Stimulated activated CD4-positive, alpha-beta T cell treated with anti-CD3 and anti-CD28 coated beads, Interleukin-2, amount 100 ng/mL, for 48 hours (primary cell): ENCODE measurements at regions not wholly inside any gene's neighbourhood (a gene's known extent, or its start where the extent isn't known, plus 50 kb on each side); places are given as distances from the start of the nearest gene placed in this dataset.
"Not testable (repeated sequence)": the region's sequence is repeated elsewhere in the genome, so short reads cannot be mapped to it uniquely, and the experiment has no call there.

Experiments used
- DNase-seq, 2 donors: peaks; one replicate each; pipeline ENCODE4 v3.0.0-alpha.2; 2020

DNA sequence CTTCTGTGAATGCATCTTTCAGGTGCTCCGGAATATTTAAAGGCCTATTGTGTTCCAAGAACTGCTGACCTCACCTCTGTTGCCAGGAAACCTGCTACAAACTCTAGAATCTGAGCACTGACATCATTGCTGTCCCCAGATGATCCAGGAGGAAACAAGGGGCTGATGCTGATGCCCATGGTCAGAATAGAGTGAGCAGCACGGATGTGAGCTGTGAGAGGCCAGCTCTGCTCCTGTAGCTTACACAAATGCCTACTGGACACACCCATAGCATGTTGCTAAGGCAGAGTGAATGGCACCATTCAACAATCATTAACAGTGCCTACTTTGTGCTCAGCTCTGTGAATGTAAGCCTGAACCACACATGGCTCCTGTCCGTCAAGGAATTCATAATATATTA is 276.7 kb upstream of the API5 start:
- no peak for DNase-seq

DNA sequence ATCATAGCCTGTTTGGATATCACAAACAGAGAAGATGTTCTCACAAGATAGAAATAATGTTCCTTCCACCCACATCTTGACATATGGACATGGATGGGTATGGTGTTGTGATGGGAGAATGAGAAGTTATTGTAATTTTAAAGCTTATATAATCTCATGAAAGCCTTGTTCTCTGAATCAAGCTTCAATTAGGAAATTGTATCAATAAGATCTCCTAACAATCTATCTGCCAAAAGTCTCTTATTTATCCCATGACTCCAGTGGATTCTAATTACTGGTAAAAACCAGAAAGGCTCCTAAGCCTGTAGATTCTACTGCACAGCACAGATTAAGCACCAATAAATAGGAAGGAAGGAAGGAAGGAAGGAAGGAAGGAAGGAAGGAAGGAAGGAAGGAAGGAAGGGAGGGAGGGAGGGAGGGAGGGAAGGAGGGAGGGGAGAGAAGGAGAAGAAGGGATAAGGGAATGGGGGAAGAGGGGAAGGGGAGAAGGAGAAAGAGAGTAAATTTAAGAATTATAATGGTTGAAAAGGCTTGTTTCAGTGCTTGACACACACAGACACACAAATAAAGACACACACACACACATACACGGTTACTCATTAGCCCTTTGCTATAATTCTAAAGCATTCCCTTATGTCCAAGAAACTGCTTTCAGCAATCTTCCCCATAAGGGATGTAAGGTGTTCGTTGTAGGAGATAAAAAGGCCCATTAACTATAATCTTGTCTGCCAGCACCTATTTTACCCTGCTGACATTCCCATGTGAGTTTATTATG is 258.0 kb upstream of the API5 start:
- DNase-seq, result no peak

DNA sequence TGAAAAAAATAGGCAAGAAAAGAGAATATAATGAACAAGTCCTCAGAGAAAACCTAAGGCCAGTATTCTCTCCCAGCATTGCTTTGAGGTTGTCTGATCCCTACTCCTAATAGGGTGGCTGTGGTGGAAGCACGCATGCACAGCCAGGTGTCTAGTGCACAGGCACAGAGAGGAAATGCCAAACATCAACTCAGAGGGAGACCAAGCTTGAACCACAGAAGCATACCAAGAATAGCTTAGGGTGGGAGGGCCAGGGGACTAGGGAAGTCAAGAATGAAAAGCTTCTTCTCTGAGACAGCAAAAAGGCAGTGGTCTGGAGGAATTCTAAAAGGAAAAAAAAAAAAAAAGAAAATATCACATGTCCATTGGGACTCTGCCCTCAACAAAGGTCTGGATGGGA is 244.1 kb upstream of the API5 start:
- DNase-seq, result no peak

DNA sequence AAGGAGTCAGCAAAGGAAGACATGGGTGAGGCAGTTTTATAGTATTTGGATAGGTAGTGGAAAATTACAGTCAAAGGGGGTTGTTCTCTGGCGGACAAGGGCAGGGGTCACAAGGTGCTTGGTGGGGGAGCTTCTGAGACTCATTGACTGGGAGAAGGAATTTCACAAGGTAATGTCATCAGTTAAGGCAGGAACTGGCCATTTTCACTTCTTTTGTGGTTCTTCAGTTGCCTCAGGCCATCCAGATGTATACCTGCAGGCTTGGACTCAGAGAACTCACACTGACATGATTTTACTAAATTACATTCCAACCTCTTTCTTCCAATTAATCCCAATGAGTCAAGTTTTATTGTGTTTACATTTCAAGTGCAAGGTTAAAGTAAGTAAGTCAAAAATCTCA is 240.5 kb upstream of the API5 start:
- no peak for DNase-seq

DNA sequence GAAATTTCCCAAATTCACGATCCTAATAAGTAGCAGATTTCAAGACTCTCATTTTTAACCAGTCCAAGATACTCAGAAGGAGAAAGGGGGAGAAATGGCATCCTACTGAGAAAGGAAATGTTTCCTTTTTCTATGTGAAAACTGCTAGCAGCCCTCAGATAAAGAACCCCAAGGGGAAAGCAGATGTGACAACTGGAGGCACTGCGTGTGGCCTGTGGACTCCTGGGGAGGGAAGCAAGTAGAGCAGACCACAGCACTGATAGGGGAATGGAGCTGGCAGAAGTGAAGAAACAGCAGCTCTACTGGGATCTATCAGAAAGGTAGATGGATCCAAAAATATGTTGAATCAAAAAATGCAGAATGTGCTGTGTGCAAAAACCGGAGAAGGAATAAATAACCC is 239.7 kb upstream of the API5 start:
- DNase-seq, result no peak

DNA sequence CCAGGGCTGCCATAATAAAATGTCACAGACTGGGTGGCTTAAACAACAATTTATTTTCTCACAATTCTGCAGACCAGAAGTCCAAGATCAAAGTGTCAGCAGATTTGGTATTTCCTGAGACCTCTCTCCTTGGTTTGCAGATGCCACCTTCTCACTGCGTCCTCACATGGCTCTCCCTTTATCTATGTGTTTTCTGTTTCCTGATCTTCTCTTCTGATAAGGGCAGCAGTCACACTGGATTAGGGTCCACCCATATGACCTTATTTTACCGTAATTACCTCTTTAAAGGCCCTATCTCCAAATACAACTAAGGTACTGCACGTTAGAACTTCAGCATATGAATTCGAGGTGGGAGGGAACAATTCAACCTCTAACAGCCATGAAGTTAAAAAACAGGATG is 238.9 kb upstream of the API5 start:
- DNase-seq, result no peak

DNA sequence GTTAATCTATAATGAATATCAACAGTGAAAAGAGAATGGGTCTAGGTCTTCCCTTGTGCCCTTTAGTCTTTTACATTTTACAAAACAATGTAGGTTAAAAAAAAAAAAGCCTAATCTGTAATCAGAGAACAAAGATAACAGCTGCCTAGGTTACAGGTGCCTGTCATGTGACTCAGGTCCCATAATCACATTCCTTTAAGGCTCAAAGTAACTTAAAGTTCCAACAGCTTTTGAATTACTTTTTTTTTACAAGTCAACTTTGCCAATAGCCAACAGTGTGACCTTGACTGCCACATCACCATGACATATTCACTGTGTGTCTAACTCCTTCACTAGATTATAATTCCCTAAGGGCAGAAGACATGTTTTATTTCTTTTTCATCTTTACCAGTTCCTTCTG is 237.0 kb upstream of the API5 start:
- no peak for DNase-seq

DNA sequence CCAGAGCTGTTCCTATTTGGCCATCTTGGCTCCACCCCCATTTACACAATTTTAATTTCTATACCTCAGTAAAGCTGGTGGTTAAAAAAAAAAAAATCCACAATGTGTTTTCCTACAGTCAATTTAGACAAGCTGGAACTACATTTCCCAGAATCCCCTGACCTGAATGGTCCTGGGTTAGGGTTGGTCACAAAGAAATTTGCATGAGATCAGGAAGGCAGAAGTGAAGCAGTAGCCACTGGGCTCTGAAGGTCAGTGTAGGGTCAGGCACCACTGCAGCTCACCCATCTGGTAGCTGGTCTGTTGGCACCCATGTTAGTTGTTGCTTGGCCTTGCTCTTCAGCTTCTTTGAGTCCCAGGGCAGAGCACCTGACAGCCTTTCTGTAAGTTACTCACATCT is 210.7 kb upstream of the API5 start:
- DNase-seq, result no peak

DNA sequence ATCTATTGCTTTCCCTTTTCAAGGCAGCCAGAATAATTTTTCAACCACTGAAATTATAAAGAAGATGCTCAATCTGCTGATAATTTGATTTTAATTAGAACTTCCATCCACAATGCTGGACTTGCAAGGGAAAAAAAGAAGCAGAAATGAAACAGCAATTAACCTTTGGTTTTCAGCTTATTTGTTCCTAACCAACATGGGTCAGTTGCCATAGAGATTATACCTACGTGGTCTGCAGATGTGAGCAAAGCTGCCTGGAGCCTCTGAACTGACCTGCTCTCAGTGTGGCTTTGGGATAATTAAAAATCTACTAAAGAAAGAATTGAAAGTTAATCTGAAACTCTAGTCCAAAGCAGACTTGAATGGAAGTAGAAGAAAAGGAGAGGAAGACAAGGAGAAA is 195.7 kb upstream of the API5 start:
- DNase-seq, result no peak

DNA sequence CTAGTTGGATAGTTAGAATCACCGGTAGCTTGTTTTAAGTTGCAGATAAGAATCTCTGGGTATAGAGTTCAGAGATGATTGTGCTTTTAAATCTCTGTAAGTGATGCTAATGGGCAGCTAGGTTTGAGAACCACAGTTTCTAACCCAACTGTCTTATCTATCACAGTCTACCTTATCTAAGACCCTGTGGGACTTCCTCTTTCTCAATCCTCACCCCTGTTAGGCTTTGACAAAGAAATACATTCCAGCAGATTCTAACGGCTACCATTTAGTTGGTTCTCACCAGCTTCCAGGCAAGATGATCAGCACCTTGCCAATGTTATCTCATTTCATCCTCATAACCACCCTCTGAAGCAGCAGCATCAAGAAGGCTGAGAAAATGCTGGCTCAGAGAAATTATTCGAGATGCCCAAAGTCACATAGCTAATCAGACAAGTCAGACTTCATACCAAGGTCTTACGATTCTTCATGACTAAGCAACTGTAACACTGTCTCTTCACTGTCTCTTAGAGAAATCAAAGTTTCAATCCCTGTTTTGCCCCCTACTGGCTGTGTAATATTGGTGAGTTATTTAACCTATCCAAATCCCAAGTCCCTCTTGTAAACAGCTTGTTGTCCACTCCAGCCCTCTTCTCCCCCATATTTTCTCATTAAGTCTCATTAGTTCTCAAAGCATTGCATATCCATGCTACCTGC is 192.4 kb upstream of the API5 start:
- no peak for DNase-seq

DNA sequence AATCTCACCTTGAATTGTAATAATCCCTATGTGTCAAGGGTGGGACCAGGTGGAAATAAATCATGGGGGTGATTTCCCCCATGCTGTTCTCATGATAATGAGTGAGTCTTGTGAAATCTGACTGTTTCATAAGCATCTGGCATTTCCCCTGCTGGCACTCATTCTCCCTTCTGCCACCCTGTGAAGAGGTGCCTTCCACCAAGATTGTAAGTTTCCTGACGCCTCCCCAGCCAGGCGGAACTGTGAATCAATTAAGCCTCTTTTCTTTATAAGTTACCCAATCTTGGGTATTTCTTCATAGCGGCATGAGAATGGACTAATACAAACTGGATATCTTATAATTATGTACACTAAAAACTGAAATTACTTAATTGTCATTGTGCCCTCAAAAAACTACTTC is 189.2 kb upstream of the API5 start:
- DNase-seq, result no peak

DNA sequence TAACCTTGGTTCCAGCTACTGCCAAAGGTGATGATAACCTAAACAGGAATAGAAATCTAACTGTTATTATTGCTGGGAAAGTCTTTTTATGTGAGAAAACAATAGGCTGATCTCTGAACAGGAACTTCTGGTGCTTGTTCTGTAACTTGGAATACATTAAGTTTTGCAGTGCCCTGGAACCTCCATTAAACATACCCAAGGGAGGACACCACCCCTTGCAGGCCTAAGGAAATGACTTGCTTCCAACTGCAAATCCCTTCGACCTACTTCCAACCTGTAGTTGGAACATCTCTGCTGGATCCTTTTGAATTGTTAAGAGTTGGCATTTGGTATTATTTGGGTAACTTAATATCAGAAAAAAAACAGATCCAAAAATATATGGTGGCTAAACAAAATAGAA is 188.4 kb upstream of the API5 start:
- no peak for DNase-seq

DNA sequence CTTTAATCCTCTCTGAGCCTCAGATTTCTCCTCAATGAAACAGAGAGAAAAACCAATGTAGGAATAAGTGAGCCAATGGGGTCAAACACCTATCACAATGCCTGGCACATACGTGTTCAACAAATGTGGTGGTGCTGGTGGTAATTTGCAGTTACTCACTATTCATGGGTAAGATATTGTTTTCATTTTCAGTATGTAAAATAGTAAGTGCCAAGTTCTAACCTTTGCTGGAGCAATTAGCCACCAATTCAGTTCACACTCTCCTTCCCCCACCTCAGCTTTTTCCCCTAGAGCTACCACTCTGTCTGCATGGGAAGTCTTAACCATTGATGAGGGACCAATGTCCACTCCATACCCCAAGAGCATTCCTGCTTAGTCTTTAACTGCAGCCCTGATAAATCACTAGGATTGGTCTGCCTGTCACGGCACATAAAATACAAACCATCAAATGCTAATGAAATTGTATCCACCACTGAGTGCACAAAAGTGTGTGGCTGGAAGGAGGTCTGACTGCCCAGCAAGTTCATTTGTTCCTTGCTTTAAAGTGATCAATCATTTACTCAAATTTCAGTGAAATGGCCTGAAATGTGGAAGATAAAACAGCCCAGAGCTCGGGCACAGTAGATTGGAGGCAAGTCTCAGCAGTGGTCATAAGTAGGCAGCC is 187.4 kb upstream of the API5 start:
- DNase-seq, result no peak

DNA sequence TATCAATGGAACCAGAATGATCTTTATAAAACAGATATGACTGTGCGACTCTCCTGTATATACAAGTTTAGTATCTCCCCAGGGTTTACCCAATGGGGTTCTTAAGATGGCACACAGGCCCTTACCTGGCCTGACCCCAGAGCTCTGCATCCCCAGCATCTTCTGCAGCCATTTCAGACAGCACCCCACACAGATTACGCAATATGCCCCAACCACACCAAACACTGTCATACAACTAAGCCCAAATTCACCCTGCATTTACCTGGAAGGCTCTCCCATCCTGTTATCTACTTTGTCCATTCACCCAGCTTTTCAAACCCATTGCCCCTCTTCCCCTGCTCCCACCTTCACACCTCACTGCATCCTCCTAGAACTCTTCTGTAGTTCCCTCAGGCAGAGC is 182.5 kb upstream of the API5 start:
- no peak for DNase-seq

DNA sequence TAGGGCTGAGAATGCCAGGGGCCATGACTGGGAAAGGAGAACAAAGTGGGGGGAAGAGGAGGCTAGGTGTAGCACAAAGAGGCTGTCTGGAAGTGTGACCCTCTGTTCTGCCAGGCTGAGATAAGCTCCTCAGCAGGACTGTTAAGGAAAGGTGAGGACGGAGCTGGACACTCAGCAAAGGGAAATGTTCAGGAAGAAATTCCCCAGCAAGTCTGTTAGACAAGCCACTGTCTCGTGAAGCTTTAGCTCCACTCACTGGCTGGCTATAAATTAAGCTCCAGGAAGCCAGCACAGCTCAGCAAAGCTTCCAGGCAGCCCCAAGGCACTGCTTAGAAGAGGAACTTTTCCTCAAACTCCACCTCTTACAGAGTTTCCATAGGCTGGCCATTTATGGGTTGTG is 181.2 kb upstream of the API5 start:
- no peak for DNase-seq

DNA sequence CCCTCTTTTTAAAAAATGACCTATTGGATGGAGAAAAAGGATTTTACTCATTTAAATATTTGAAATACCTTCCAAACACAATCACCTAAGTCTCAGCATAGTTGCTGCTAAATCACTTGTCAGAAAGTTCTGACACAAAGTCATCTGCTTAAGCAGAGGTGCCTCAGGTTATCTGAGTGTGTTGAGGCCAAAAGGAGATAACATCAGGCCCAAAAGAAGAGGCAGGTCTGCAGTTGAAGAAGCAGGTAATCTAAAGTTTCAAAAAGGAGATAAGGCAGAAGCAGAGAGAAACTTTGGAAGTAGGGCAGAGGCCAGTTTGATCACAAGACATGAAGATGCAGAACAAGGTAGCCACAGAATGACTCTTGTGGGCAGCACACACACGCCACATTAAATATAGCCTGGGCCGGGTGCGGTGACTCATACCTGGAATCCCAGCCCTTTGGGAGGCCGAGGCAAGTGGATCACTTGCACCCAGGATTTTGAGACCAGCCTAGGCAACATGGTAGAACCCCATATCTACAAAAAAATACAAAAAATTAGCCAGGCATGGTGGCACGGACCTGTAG is 175.7 kb upstream of the API5 start:
- DNase-seq, result no peak

DNA sequence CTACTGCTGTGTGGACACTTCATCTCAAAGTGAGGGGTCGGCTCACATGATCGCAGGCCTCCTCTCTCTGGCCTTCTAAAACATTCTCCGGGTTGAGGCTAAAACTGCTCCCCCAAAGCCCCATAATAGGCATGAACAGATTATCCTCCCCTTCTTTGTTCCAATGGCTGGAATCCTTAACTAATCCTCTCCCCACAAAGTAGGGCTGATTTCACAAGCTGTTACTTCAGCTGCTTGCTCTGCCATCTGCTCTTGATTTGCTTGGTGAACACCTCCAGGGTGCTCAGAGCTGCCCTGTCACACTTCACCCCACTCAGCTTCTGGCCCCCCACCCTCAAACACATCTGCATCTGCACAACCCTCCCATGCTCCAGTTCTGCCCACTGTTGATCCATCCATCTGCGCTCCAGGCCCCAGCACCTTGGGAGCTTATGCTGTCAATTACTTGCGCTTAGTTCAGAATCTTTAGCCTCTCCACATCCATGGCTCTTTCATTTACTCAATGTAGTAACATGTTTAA is 173.1 kb upstream of the API5 start:
- no peak for DNase-seq

DNA sequence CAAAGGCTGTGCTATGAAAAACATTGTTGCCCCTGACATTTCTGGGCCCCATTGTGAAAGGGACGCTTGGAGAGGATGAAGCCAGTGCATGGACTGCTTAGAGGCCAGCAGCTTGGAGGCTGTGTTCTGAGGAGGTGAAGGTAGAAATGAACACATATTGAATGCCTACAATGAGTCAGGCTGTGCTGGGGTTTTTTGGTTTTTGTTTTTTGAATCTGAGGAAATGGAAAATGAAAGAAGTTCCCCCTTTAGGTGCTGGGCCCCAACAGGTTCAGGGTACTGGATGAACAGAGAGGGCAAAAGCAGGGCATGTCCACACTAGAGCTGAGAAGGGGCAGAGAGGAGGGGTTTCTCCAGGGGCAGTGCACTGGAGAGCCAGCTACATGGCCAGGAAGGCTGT is 166.1 kb upstream of the API5 start:
- no peak for DNase-seq

DNA sequence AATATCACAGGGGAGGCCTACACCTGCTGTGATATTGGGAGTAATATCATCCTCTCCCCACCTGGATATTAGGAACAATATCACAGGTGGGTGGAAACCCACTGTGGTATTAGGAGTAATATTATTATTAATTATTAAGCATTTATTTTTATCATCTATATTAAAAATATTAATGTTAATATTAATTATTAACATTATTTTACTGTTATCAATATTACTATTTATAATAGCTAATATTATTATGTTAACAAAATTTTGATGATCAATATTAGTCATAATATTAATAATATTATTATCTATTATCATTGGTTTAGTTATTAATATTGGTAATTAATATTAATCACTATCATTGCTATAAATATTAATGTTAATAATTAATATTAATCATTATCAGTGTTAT is 161.1 kb upstream of the API5 start:
- no peak for DNase-seq

DNA sequence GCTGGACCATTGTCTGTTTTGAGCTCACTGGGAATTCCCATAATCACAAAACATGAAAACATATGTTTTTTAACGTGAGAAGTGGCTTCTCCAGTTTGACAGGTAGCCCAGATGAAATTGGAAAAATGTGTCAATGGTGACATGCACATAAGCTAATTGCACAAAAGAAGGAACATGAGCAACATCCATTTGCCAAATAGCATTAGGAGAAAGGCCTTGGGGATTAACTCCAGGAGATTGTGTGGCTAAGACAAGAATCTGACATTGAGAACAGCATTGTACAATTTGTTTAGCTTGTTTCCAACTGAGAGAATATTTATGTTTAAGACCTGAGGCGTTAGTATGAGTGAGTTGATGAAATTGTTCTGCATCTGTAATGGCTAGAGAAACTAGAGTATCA is 147.0 kb upstream of the API5 start:
- DNase-seq, result no peak

DNA sequence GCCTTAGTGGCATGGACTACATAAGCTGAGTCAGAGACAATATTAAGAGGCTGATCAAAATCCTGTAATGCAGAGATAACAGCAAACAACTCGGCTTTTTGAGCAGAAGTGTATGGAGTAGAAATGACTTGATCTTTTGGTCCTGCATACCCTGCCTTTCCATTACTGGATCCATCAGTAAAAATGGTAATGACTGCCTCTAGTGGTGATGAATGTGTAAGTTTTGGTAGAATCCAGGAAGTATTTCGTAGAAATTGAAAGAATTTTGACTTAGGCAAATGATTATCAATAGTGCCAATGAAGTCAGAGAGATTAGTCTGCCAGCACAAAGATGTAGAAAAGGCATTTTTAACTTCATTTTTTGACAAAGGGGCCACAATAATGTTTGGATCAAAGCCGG is 146.4 kb upstream of the API5 start:
- DNase-seq, result not testable (repeated sequence)

DNA sequence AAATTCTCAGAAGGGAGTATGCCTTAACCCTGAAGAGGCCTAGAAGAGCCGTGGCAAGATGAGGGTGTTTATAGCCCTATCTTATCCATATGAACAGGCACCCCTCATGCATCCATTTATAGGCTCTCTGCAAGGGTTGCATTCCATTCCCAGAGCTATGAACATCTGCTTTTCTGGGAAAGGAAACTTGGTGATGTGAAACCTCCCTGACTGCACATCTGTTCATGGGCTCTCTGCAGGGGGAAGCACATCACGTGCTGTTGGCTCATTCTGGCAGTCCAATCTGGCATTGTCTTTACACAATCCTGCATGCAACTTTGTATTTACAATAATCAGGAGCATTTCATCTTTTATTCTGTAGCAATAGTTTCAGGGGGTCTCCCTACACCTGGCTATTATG is 143.6 kb upstream of the API5 start:
- DNase-seq, result not testable (repeated sequence)

DNA sequence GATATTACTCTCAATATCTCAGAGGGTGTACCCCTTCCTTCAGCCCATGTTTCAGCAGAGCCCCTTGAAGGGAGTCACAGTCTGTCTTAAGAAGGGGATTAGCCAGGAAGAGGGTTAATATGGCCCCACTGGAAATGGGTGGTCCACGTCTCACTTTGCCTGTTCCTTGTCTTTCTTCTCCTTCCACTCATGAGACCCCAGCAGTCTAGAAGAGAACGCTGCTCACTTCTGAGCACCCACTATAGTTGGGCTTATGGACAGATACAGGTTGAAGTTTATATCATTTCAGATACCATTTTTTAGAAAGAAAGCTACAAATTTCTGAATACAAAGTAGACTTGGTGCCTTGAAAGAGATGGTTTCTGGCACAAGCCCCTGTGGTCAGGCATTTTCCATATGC is 139.3 kb upstream of the API5 start:
- no peak for DNase-seq

DNA sequence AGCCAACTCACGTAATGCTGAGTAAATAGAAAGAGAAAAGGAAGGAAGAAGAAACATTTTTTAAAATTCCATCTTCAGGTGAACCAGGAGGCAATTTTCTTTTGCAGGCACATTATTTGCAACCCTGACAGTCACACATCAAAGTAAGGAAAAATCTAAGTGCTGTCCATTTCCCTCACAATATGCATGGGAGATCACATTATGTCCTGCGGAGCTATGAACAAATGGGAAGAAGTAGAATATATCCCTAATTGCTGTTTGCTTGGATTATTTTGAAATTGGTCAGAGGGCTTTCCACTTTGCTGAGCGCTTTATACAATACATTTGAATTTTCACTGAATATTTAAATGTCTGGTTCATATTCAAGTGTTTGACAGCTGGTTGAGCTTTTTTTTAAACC is 133.8 kb upstream of the API5 start:
- DNase-seq, result no peak
